ENCODE measurements at regions not wholly inside any gene's neighbourhood (a gene's known extent, or its start where the extent isn't known, plus 50 kb on each side); places are given as distances from the start of the nearest gene placed in this dataset.

- DNase-seq (ENCODE audit: low read depth) = no peak
Measured at GRCh38 chr6:140061110-140062042, 686.9 kb upstream of the CITED2 start.

- no peak for DNase-seq (ENCODE audit: low read depth)
Measured at GRCh38 chr6:140059947-140060346, 685.5 kb upstream of the CITED2 start.

DNA sequence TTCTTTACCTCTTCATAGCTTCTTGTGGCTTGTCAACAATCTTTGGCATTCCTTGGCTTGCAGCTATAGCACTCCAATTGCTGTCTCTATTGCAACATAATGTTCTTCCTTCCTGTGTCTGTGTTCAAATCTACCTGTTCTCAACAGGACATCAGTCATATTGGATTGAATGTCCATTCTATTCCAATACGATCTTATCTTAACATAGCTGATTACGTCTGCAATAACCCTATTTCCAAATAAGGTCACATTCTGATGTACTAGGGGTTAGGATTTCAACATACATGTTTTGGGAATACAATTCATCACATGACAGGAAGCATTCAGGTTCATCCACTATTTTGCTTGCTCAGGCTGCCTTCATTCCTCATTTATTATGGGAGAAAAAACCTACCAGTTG lies 684.4 kb upstream of the CITED2 start:
- no peak for DNase-seq (ENCODE audit: low read depth)

DNA sequence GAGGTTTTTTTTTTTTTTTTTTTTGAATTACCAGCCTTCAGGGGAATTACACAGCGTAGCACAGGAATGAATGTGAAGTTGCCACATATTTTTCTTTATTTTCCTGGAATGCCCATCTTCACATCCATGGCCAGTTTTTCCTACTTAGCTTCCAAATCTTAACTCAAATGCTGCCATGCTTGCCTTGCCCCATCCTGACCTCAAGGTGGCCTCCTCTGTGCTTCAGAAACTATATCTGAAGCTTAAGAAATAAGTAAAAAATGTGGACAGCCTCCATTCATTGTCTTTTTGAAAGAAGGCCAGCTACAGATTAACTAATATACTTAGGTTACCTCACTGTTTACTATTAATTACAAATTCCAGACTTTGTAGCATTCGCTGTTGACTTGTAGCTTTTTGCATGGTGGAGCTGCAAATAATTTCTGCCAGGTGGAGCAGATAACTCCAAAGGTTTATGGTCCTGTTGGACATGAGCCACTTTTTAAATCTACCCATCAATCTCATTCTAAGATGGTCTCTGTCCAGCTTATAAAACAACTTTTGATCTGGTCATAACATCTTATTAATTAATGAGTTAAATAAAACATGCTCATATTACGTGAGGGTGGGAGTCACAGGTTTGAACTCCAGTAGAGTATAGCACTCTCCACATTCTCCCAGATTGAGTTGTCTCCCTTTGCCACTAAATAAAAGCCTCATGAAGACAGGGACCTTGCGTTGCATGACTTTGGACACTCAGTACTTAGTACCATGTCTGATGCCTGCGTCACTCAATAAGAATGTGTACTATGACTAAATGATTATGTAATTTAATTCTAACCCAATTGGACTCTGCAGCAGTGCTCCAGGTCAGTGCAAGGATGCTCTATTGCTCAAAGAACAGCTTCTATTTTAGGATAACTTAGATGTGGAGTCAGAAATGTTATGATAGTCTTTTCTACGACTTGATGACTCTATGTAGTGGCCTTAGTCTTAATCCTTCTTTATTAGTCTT lies 678.6 kb upstream of the CITED2 start:
- DNase-seq (ENCODE audit: low read depth) = no peak

GRCh38 chr6:140051521-140052512 lies 677.4 kb upstream of the CITED2 start:
- no peak for DNase-seq (ENCODE audit: low read depth)

DNA sequence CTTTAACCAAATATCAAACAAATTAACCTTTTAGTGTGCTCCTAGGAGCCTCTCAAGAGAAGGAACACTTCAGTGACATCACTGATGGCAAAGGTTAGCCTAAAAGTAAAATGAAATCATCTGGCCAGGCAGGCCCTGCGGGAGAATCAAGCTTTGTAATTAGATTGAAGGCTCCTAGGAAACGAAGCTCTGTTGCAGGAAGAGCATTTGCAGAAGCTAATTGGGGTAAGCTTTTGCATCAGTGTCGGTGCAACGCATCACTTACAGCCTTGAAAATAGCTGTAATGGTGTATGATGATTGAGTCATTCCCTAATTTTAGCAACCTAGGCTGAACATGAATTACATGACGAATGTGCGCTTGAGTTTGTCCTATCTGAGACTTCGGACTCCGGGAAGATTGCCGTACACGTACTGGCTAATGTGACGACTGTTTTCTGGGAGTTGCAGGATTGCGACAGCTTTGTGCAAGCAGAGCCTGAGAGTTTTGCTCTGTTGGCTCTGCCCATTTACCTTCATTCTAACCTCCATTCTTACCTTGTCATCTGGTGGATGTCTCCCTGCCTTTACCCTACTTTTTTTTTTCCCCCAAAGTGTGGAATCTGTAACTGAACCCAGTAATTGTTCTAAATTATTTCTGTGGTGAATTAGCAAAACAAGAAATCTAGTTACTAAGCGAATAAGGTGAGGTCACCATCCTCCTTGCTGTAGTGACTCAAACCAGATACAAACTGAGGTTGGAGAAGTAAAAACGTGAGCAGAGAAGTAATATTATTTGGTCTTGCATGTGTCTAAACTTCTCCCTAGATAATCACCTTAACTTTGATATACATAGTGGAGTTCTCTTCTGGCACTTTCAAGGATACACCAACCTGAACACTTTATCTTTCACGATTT lies 675.9 kb upstream of the CITED2 start:
- DNase-seq (ENCODE audit: low read depth) = no peak

DNA sequence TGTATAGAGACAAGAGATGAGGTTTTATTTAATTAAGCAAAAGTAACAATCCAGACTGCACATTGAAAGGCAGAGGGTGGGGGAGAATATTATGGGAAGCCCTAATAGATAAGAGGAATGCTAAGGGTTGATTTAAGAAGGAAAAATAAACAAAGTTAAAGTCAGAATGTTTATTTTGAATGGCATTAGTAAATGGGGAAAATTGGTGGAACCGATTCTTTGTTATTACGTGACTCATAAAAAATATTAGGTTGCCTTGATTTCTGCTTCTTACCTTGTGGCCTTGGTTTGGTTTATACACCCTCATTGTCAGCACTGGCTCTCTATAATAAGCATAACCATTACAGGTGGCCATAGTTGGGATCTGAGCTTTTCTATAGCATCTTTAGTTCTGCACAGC lies 674.8 kb upstream of the CITED2 start:
- DNase-seq (ENCODE audit: low read depth) = no peak

DNA sequence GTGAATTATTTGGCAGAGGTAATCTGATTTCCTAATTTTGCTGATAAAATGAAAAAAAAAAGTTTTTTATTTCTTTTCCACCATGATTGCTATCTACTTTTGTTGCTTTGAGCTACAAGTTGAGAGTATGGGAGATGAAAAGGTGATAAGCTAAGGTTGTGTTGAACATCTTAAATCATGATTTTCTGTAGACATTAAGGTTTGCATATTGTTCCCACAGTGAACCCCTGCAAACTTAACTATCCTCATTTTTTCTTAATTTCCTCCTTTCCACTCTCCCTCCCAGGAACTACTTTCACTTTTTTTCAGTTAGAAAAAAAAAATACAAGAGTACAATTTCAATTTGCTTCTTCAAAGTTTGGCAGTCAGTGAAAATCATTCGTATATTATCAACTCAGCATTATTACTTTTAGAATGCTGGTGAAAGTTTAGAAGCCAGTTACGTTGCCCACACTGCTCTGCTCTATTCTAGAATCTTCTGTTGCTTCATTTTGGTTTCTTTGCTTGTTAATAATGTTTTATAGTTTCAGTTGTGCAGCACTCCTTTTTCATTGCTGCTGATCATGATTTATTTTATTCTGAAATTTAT lies 673.8 kb upstream of the CITED2 start:
- DNase-seq (ENCODE audit: low read depth) = no peak

DNA sequence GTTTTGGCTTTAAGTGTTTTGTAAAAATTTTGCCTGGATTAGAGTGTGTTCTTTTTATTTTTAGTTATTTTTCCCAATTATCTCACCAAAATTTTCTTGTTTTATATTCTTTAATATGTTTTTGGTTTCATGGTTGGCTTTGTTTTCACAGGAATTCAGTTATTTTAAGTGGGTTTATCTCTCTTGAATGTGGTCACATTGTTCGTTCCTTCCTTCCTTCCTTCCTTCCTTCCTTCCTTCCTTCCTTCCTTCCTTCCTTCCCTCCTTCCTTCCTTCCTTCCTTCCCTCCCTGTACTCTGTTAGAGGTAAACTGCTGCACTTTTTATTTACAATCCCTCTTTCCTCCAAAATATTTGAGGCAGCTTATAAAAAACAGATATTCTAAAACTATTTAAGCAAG lies 672.9 kb upstream of the CITED2 start:
- no peak for DNase-seq (ENCODE audit: low read depth)

- no peak for DNase-seq (ENCODE audit: low read depth)
Measured at GRCh38 chr6:140046016-140046632, 671.7 kb upstream of the CITED2 start.

DNA sequence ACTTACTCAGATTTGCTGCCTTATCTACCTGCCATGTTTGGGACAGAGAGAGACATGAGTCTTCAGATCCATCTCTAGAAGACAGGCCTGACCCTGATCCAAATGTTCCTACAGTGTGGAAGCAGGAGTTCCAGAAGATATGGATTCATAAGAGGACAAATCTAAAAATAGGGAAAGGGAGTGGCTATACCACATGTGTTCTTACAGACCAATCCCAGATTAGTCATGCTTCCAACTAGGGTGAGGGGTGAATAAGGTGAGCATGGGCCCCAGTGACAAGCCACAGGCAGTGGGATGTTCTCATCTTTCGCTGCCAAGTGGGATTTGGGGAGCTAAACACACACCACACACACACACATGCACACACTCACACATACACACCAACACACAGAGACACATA lies 670.7 kb upstream of the CITED2 start:
- no peak for DNase-seq (ENCODE audit: low read depth)

- DNase-seq (ENCODE audit: low read depth) = no peak
Measured at GRCh38 chr6:140044626-140045025, 670.2 kb upstream of the CITED2 start.

GRCh38 chr6:140043762-140044378 lies 669.4 kb upstream of the CITED2 start:
- no peak for DNase-seq (ENCODE audit: low read depth)

DNA sequence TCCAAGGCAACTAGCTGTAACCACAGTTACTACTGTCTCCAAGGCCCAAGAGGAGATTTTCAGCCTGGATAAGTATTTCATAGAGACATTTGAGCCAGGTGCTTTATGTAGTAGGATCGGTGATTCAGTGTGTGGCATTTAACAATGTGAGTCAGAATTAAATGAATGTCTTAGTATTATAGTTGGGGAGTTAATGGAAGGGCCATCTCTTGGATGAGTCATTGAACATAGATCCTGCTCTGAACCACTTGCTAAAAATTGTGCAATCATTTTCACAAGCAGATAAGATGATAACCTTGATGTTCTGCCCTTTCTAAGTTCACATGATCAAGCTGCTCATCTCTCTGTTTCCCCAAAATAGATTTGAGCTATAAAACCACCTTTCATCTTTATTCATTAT lies 668.9 kb upstream of the CITED2 start:
- DNase-seq (ENCODE audit: low read depth) = no peak

GRCh38 chr6:140041571-140042332 lies 667.3 kb upstream of the CITED2 start:
- DNase-seq (ENCODE audit: low read depth) = no peak

- no peak for DNase-seq (ENCODE audit: low read depth)
Measured at GRCh38 chr6:140041056-140041455, 666.6 kb upstream of the CITED2 start.

GRCh38 chr6:140040396-140040795 lies 665.9 kb upstream of the CITED2 start:
- DNase-seq (ENCODE audit: low read depth) = no peak

GRCh38 chr6:140039364-140039763 lies 664.9 kb upstream of the CITED2 start:
- no peak for DNase-seq (ENCODE audit: low read depth)
